Left forelimb (tissue), 1 donor: ENCODE measurements at regions not wholly inside any gene's neighbourhood (a gene's known extent, or its start where the extent isn't known, plus 50 kb on each side); places are given as distances from the start of the nearest gene placed in this dataset.
"Not testable (repeated sequence)": the region's sequence is repeated elsewhere in the genome, so short reads cannot be mapped to it uniquely, and the experiment has no call there.

Experiments used
- DNase-seq: peaks from one replicate; pipeline ENCODE4 v3.0.0-alpha.2; 2018; ENCODE audit warnings: low spot score

DNA sequence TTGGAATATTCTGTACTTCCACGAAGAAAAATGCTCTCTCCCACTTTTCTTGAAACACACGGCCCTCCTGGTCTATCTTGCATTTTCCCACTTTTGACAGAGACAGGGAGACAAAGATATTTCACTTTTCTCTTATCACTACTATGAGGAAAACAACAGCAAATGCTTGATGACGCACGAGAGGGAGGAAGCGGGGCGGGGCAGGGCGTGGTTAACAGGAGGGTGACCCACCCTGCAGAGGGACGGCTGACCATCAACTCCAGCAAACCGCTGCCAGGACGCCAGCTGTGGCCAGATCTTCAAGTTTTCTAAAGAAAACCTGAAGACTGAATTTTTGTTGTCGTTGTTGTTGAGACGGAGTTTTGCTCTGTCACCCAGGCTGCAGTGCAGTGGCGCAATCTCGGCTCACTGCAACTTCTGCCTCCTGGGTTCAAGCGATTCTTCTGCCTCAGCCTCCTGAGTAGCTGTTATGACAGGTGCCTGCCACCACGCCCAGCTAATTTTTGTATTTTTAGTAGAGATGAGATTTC, 63.8 kb downstream of the NSUN5 start:
- DNase-seq: not testable (repeated sequence)

DNA sequence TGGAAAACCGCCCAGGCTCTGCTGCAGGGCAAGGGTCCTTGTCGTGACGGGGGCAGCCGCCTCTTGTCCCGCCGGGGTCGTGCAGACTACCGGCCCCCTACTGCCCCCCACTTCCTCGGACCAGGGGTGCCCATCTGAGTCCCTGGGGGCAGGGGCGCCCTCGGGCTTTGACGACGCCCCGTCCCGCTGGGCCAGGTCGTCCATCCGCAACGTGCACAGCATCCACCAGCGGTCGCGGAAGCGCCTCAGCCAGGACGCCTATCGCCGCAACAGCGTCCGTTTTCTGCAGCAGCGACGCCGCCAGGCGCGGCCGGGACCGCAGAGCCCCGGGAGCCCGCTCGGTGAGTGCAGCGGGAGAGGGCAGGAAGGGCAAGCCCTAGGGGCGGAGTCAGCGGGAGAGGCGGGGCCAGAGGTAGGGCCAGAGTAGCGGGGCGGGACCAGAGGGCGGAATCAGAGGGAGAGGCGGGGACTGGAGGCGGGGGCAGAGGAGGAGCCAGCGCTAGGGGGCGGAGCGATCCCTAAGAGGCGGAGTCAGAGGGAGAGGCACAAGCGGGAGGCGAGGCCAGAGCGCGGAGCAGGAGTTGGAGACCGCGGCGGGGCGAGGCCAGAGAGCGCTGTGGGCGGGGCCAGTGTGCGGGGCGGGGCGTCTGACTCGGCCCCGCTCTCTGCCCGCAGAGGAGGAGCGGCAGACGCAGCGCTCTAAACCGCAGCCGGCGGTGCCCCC, 73.5 kb downstream of the NSUN5 start:
- not testable (repeated sequence) for DNase-seq

GRCh38 chr7:73225745-73226144, 82.9 kb downstream of the NSUN5 start:
- not testable (repeated sequence) for DNase-seq

GRCh38 chr7:73221724-73222123, 86.9 kb downstream of the NSUN5 start:
- DNase-seq: not testable (repeated sequence)

DNA sequence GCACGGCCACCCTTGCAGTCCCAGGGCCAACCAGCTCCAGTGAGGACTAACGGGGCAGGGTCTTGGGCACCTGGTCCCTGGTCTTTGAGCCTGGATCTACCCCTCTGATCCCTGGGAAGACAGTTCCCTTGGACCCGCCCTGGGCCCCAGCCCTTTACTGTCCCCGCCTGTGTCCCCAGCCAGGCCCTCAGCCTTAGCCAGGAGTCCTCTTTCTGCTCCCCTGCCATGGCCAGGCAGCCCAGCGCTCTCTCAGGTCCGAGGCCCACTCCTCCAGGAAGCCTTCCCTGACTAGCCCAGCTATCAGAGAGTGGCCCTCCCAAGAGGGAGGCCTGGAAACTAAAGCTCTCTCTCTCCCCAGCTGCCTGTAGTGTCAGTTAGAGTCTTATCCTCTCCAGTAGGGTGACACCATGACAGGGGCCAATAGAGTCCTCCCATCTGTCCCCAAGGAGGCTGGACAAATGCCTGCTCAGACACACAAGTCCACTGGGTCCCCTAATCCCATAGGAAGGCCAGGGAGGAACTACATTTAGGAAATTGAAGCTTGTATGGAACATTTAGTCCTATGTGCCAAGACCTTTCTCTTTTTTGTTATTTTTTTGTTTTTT, 87.8 kb downstream of the NSUN5 start:
- not testable (repeated sequence) for DNase-seq

DNA sequence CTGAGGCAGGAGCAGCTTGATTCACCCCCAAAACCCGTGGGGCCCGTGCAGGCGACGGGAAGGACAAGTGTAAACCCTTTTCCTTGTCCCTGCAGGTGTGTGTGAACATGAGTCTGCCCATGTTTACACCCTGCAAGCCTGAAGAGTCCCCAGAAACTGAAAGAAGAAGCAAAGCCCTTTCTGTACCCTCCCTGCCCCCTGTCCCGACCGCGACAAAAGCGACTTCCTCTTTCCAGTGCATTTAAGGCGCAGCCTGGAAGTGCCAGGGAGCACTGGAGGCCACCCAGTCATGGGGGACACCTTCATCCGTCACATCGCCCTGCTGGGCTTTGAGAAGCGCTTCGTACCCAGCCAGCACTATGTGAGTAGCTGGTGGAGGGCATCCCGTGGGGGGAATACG, 88.3 kb downstream of the NSUN5 start:
- not testable (repeated sequence) for DNase-seq

GRCh38 chr7:73218802-73219201, 89.8 kb downstream of the NSUN5 start:
- DNase-seq: not testable (repeated sequence)

- not testable (repeated sequence) for DNase-seq
Observed at GRCh38 chr7:73216046-73216675, 92.5 kb downstream of the NSUN5 start.

GRCh38 chr7:73215232-73215631, 93.4 kb downstream of the NSUN5 start:
- DNase-seq: not testable (repeated sequence)

- DNase-seq: peak; percentile 47
Observed at GRCh38 chr7:73214471-73214870, 94.2 kb downstream of the NSUN5 start.

DNA sequence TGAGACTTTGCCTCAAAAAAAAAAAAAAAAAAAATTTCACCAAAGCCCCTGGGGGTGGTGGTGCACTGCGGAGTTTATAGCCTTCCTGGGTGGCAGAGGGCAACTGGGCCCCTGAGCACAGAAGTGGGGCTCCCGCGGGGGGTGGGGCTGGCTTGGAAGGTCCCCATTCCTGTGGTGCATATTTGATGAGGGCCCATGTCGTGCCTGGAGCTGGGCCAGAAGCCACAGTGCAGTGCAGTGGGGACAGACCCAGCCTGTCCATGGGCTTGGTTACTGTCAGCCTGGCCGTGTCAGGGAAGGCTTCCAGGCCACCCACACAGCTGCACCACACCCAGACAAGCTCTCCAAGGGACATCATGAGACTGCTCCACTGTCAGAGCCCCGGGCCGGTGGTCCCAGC, 95.5 kb downstream of the NSUN5 start:
- not testable (repeated sequence) for DNase-seq

DNA sequence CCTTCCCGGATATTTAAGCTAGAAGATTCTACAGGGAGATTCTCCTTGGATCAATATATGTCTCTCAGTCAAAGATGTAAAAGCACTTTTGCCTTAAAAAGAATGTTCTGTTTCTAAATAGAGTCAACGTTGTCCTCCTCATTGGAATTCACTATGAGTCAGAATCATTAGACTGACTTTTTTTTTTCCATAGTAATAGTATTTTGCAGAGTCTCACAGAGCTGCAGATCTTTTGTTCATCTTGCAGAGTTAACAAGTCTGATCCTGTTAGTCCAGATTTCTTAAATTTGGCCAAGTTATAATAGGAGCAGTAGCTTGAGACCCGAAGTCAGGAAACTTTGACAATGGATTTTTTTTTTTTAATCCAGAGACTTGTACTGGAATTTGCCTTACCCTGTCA, 103.0 kb downstream of the NSUN5 start:
- DNase-seq: not testable (repeated sequence)

DNA sequence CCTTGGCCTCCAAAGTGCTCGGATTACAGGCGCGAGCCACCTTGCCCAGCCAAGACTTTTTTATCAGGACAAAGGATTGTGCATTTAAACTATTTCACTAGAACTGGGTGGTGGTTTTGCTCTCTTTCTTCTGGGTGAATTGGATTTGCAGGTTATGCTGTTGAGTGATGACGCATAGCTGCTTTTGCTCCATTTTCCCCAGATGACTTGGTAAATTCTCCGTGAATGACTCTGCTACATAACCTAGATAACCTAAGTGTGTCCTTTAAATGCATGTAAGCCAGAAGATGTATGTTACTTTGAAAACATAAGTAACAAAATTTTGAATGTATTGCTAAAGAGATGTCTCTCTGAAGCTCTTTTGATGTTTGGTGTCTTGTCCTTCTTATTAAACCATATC, 103.7 kb downstream of the NSUN5 start:
- DNase-seq: not testable (repeated sequence)

DNA sequence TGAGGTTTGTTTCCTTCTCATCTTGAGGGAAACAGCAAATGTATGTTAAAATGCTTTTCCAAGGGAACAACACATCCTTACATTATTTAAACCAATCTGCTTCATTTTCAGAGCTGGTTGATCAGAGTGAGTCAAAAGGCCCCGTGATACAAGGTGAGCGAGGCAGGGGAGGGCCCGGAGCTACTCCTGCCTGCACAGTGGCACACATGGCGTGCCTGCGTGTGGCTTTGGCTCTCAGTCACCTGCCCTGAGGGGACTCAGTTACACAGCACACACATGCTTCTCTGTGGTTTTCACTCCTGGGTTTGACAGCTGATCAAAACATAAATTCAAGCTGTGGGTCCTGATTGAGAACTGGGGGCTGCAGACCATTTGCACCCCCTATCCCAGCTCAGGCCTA, 105.3 kb downstream of the NSUN5 start:
- not testable (repeated sequence) for DNase-seq

- peak; percentile 31 for DNase-seq
Observed at GRCh38 chr7:73201264-73201663, 107.4 kb downstream of the NSUN5 start.

DNA sequence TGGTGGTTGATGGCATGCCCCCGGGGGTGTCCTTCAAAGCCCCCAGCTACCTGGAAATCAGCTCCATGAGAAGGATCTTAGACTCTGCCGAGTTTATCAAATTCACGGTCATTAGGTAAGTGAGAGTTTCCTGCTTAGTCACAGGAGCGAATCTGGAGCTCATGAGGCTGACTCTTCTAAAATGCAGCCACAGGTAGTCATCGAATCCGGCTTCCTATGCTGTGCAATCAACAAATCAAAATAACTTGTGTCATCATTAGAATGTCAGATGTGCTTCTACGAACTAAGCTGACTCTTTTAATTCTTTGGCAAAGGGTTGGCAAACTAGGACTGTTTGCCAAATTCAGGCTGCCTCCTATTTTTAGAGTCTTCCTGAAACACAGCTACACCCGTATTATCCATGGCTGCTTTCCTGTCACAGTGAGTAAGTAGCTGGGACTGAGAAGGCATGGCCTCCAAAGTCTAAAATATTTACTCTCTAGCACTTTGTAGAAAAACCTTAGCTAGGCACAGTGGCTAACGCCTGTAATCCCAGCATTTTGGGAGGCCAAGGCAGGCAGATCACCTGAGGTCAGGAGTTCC, 108.0 kb downstream of the NSUN5 start:
- not testable (repeated sequence) for DNase-seq

GRCh38 chr7:73193991-73194390, 108.2 kb upstream of the SPDYE9 start:
- not testable (repeated sequence) for DNase-seq

DNA sequence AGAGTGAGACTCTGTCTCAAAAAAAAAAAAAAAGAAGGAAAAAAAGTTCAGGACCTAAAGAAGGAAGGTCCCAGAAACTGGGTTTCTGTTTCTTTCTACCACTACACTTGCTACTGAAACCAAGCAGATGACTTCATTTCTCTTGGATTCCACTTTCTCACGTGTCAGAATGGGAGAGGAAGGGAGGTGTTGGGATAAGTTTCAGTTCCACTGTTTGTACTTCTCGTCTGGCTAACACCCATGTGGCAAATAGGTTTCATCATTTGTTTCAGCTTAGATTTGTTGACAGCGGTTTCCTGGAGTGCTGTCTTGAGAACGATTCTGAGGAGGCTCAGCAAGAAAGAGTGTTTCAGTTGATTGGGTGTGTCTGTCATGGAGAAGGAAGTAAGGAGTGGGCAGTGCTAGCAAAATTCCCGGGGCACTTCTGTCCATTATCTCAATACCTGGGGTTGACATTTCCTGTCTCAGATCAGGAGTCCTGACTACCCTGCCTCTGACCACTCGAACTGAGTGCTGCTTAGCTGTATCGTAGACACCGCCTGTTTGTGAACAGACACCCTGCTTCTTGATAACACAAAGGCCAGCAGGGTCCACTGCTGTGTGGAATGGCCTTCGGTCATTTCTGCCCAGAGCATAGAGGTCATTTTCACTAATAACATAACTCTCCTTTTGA, 104.8 kb upstream of the SPDYE9 start:
- DNase-seq: not testable (repeated sequence)

GRCh38 chr7:73188287-73188686, 102.4 kb upstream of the SPDYE9 start:
- DNase-seq: not testable (repeated sequence)

DNA sequence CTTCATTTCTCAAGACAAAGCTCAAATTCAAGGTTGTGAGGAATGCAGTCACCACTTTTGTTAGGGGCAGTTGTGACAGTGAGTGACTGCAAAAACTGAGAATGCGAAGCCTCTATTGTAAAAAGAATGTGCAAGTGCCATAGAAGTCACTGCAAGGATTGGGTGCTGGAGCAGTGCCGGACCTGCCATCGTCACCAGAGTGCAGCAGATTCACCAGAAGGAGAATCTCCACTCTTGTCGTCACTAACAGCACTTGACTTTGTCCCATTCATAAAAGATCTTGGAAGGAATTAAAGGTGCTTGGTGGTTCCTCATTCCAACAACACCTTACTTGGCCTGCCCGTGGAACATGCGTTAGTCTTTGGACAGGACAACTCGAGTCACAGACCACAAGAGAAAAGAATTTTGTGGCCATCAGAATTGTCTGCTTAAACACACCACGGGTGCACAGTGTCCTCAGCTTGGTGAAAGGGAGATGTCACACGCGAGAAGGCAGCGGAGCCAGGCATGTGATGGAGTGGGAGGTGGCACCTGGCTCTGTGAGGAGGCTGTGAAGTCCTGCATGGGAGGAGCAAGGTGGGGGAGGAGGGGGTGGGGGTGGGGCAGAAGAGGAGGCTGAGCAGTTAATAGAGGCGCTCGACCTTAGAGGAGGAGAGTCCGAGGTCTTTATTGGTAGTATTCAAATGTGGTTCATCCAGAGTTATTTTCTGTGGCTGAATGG, 100.9 kb upstream of the SPDYE9 start:
- DNase-seq: not testable (repeated sequence)

- DNase-seq: not testable (repeated sequence)
Observed at GRCh38 chr7:73176813-73177212, 91.0 kb upstream of the SPDYE9 start.
